Mammary epithelial cell (primary cell): ENCODE measurements at regions not wholly inside any gene's neighbourhood (a gene's known extent, or its start where the extent isn't known, plus 50 kb on each side); places are given as distances from the start of the nearest gene placed in this dataset.

Experiments
- CTCF ChIP-seq, 2 donors: IDR thresholded peaks in 1 of 2; conservative IDR thresholded peaks in 1 of 2; 2 replicates each; pipeline ENCODE4 v1.5.1; 2011 to 2012; ENCODE audit warnings: inconsistent platforms in 2 of 2, low read length in 2 of 2, mild to moderate bottlenecking in 2 of 2, control low read depth in 1 of 2, low read depth in 1 of 2; ENCODE audit not compliant: insufficient read depth in 1 of 2; ENCODE audit errors: extremely low read depth in 1 of 2
- EZH2 ChIP-seq: IDR thresholded peaks from 2 replicates; pipeline ENCODE4 v1.6.1; 2012; ENCODE audit warnings: low read length, inconsistent platforms, borderline replicate concordance

- TF ChIP-seq CTCF (conservative IDR thresholded peaks at IDR 0.05 in 1 of 2, IDR thresholded peaks at IDR 0.05 in 1 of 2; ENCODE audit: extremely low read depth in 1 of 2, insufficient read depth in 1 of 2, low read depth in 1 of 2, low read length in 2 of 2) (no peak), EZH2 (no peak)
Measured at GRCh38 chr1:189596197-189596596, 881.5 kb downstream of the BRINP3 start.
